Skin epidermis (tissue), 12 donors: ENCODE measurements at regions not wholly inside any gene's neighbourhood (a gene's known extent, or its start where the extent isn't known, plus 50 kb on each side); places are given as distances from the start of the nearest gene placed in this dataset.
A peak's percentile ranks its signal among the peaks of the same experiment; 100 is the strongest.

Experiments used
- H3K27ac ChIP-seq, 21 experiments: fragments of 200-600 bp; sonication (generic) in 11 of 21; one replicate each; pipeline ENCODE4 v1.5.0; 2020; ENCODE audit warnings: mild to moderate bottlenecking in 3 of 21, inconsistent platforms in 2 of 21, moderate library complexity in 2 of 21
- H3K4me3 ChIP-seq, 7 experiments: fragments of 200-600 bp; sonication (generic) in 2 of 7; one replicate each; pipeline ENCODE4 v1.5.0; 2020; ENCODE audit warnings: inconsistent platforms in 2 of 7, mild to moderate bottlenecking in 2 of 7, moderate library complexity in 1 of 7

DNA sequence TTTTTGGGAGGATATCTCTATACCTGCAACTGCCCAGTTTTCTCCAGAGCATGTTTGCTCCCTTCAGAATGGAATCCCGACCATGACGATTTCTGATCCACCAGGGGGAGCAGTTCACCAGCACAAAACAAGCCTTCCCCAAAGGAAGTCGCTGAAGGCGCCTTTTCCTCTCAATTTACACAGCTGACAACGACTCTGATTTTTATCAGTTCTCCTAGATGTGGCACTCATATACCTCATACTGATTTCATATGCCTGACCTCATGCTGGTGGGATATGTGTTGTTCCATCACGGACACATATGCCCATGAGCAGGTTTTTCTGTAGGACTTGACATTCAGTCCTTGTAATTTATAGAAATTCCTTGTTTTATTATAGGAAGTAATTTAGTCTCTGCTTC is 1028.2 kb downstream of the MCTP2 start:
- no peak overlapping the region for H3K4me3 ChIP-seq
- H3K27ac ChIP-seq: peak overlapping the region in 1 of 21 experiments; percentile 9

DNA sequence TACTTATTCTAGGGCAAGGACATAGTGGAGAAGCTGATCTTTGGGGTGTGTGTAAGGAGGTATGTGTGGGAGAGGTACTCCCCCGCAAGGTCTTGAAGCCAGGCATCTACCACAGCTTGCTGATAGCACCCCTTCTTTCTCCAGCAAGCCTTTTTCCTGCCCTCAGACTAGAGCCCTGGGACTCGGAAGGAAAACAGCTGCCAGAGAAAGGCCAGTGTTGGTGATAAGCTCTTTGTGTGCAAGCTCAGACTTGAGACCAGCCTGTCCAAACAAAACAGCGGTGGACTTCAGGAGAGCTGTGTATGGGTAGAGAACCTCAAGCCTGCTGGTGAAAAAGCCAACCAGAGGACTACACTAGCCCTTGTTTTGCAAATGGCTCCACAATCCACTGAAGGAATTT is 1028.6 kb downstream of the MCTP2 start:
- Histone ChIP-seq H3K4me3 (no peak overlapping the region), H3K27ac (peak overlapping the region in 1 of 21 experiments; percentile 9)

DNA sequence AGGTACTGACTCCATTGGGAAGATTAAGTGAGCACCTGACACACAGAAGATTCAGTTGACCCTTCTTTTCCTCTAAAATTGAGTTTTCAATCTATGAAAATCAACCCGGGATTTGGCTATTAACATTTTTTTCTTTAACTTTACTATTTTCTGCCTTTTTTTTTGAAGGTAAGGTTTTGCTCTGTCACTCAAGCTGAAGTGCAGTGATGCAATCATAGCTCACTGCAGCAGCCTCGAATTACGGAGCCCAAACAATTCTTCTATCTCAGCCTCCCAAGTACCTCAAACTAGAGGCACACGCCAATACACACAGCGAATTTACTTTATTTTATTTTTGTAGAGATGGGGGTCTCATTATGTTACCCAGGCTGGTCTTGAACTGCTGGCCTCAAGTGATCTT is 1029.5 kb downstream of the MCTP2 start:
- Histone ChIP-seq H3K4me3 (no peak overlapping the region), H3K27ac (no peak overlapping the region)

DNA sequence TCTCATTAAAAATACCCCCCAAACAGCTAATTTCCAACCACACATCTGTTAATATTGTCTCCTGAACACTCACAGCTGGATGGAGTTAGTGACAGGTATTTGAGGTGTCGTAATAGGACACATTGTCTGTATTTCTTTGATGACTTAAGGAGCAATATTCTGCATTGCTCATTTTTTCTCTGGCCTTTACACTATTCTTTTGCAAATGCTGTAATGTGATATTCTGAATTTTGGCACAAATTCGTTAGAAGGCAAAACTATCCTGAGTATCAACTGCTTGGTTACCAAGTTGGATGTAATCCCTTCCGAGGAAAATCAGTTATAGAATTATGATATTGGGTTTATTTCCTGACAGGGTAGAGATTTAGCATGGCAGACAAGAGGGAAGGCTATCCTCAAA is 1030.2 kb downstream of the MCTP2 start:
- peak overlapping the region in 1 of 21 experiments; percentile 22 for H3K27ac ChIP-seq
- no peak overlapping the region for H3K4me3 ChIP-seq

DNA sequence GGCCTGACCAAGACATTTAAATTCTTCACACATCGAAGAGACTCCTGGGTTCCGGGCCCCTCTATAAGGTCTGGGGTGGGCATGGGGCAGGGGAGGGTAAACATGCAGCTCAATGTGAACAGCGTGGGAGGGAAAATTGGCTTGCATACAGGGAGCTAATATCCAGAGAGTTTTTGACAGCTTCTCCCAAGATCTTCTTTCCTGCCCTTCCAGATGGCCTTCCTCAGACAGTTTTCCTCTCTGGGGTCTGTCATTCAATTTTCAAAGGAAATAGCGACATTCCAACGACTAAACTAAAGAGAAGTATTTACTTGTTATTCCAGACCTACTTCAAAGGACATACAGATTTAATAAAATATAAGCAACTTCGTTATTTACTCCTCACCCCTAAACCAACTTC is 1030.6 kb downstream of the MCTP2 start:
- no peak overlapping the region for H3K4me3 ChIP-seq
- H3K27ac ChIP-seq: peak overlapping the region in 2 of 21 experiments; percentile 8 to 22

DNA sequence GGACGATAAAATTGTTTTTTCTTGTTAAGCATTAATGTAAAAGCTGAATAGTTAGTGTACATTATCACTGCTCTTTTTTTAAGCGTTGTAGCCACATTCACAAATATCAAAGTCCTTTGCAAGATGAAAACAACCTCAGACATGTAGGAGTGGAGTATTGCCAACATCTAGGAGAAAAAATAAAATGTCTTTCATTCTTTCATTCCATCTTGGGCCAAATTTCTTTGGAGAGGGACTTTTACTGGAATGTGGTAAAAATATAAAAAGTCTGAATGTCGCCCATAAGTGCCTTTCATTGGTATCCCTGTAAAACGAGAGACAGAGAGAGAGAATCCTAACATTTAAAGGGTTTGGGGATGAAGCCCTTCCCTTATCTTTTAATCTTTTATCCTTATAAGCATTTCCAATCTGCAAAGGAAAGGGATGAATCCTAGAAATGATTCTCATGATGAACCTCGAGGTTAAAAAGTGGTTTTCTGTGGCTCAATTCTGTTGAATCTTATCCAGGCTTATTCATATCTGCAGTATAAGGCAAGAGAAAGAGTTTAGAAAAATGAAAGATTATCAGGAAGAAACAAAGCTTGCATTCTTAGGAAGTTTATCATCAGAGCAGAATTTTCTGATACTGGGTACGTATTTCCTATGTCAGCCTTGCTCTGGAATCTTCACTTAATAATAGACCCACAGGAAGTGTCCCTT is 1031.7 kb downstream of the MCTP2 start:
- peak overlapping the region in 3 of 21 experiments; percentile 8 to 24 (median 23) for H3K27ac ChIP-seq
- H3K4me3 ChIP-seq: no peak overlapping the region

DNA sequence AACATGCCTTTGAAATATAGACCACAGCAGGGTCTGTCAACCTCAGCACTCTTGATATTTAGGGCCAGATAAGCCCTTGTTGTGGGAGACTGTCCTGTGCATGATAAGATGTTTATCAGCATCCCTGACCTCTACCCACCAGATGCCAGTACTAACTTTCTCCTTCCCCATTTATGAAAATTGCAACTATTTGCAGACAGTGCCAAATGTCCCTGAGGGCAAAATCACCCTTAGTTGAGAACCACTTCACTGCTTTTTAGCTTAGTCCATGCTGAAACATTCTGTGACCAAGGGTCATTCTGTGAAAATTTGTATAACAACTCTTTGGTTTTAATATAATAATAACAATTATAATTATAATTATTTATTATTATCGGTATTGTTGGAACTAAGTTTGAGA is 1032.4 kb downstream of the MCTP2 start:
- peak overlapping the region in 1 of 21 experiments; percentile 24 for H3K27ac ChIP-seq
- no peak overlapping the region for H3K4me3 ChIP-seq

DNA sequence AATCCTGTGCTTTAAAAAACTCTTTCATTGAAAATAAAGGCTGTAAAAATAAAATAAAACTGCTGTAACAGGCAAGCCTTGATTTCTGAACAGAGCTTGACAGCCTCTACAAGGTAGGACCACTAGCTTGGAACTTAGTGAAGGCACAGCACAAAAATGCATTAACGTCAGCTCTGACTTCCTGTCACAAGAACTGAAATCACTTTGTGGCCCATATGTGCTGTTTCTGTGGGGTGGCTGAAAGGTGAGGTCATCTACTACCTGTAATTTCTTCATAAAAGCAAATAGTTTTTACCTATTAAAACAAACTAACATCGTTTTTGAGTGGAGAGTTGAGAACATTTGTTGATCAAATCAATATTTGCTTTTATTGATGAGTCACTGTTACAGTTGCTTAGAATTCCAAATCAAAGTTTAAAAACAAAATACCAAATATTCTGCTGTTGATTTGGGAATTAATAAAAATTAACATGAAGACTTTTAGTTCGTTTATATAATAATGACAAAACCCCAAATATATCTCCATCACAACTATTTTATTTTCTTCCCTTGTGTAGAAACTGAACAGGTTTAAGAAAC is 1034.1 kb downstream of the MCTP2 start:
- no peak overlapping the region for H3K4me3 ChIP-seq
- no peak overlapping the region for H3K27ac ChIP-seq

DNA sequence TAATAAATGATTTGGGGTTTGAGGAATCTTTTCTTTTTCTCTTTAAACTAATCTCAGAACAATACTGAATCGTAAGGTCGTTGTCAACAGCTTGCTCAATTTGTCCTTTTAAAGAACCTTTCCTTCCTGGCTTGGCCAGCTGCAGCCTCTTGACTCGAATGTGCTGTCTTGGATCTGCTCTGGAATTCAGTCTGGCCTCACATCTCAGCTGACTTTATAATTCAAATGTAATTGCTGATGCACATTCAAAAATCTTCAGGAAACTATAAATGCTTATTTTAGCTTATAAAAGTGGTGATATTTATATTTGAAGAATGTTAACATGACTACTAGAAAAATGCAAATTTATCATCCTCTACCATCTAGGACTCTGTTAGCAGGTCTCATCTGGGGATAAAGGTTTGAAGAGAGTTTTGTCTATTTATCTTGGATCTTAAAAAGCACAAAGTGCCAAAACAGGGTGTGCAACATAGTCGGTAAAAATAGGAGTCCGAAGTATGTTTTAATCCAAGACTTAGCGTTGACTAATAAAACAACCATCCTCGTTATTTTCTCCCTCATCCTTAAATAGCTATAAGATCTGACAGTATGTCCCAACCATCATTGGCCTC is 1035.2 kb downstream of the MCTP2 start:
- Histone ChIP-seq H3K27ac (peak overlapping the region in 3 of 21 experiments; percentile 1 to 36 (median 31)), H3K4me3 (no peak overlapping the region)

DNA sequence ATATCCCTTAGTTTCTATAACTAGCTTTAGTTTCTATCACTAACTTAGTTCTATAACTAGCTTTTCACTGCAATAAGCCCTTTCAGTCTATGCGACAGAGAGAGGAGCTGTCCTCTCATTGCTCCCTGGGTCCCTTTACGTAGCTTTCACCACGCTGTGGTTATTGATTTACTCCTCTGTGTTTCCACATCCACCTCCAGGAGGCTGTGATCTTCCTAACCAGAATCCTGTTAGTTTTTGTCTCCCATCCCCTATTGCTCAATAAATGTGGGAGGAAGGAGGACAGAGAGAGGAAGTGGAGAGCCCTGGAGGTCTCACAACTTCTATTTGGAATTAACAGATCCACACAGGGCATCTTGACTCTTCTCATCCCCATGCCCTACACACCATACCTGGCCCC is 1036.1 kb downstream of the MCTP2 start:
- Histone ChIP-seq H3K27ac (peak overlapping the region in 2 of 21 experiments; percentile 1 to 31), H3K4me3 (no peak overlapping the region)

DNA sequence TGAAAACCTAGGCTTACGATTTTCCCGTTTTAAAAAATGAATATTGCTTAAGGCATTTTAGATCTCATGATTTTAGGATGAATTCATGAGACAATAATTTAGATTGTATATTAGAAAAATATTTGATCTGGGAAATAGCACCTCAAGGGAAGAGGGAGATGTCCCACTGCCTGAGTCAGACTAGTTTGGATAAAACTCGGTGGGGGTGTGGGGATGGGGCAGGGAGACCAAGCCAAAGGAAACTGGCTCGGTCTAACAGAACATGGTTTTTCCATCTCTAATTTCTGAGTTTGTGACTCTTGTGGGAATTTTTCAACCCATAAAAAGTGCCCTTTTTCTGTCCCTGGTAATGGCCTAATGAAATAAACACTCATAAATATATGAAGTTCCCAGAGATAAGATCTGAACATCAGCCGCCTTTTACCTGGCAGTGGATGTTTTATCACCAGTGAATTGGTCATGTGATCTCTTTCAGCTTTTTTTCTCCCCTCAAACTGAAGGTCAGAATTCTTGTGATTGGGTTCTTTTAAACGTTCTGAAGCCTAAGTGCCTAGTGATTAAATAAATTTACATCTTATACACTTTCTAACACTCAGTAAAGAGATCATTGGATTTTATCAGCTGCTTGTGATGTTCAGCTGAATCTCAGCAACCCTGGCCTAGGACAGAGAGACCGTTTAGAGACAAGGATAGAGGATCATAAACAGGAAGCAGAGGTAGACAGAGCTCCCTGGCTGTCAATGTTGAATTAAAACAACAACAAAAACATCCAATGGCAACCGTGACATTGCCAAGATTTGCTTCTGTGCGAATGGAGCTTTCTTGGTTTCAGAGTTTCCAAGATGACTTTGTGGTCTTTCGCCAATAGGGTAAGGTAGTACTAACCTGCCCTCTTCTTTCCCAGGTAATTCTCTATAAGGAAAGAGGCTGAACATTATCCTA is 1038.2 kb downstream of the MCTP2 start:
- H3K27ac ChIP-seq: peak overlapping the region in 3 of 21 experiments; percentile 13 to 60 (median 34)
- no peak overlapping the region for H3K4me3 ChIP-seq

DNA sequence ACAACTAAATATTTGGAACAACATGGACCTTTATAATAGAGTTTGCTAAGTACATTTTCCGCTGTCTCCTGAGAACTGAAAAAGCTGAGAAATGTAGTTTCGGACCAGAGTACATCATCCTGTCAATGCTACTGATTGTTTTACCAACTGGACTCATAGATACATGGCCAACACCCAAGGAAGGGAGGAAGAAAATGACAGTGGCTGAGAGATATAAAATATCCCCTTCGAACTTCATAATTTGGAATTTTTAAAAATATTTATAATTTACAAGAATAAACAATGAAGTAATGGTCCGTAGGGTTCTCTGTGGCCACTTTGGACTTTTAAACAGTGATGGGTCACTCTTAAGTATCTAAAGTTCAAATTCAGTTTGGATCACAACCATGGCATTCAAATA is 1042.7 kb downstream of the MCTP2 start:
- no peak overlapping the region for H3K27ac ChIP-seq
- no peak overlapping the region for H3K4me3 ChIP-seq

DNA sequence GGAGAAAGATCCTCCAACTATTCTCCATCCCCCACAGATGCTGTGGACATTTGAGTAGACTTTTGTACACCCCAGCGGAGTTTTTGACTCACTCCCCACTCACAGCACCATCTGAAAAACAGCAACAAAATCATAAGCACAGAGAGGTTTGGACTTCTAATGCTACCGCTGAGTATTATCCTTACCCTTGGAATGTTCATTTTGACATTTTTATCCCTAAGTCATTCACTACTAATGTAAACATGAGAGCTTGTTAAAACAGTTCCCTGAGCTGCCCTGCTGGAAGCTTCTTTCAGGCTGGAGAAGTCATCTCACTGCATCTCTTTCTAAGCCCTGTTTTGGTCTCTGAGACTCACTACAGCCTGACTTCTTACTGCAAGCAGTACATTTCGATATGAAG is 1045.9 kb downstream of the MCTP2 start:
- peak overlapping the region in 1 of 21 experiments; percentile 10 for H3K27ac ChIP-seq
- no peak overlapping the region for H3K4me3 ChIP-seq

DNA sequence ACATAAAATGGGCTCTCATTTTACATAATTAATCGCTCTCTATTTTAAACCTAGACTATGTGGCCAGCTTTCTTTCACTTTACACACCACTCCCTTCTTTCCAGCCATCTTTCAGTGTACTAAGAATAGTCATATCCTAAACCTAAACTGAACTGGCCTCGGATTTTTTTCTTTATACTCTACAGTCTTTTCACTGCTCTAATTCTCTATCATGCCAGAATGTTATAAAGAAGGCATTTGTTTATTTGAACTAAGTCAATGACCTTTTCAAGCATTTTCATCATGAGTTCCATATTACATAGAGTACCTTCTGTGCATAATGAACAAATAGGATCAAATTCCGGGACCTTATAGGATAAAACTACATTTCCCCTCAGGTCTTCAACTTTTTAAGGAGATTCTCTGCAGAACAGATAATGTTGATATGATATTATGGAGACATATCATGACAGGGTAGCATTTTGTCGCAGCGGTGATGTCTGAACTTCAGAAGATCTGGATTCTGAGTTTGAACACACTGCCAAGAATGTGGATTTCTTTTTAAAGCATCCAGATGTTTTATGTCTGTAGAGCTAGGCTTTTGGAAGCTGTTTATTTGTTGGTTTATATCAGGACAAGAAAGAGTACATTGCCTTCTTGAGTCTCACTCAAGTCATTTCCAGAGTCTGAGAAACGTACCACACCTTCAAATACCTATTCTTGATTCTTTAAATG is 1047.3 kb downstream of the MCTP2 start:
- Histone ChIP-seq H3K4me3 (no peak overlapping the region), H3K27ac (peak overlapping the region in 2 of 21 experiments; percentile 10 to 20)

DNA sequence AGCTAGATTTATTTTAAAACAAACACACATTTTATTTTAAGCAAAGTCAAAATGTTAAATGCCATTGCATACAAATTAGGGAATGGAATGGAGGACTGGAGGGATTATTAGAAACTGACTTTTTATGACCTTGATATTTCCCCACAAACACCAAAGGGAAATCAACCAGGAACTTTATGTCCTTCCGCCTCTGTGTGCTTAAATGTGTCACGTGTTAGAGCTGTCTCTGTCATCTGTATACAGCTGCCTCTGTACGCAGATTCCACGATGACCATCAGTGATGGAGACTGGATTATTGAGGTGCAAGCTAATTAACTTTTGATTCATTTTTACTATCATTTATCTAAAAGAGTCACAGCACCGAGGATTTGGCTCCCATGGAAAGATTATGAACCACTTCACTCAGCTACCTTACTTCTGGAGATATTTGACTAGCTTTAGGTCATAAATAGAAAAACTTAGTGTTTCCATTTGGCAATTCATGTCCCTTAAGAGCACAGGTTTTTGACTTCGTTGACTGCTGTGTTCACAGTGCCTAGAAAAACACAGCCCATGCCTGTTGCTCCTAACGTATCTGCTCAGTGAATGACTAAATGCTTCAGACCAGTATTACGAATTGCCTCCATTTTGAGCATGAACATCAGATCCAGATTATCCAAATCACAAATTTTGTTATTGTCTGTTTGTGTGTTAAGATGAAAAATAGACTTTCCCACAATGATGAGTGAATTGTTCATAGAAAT is 1048.1 kb downstream of the MCTP2 start:
- H3K4me3 ChIP-seq: no peak overlapping the region
- peak overlapping the region in 1 of 21 experiments; percentile 10 for H3K27ac ChIP-seq

DNA sequence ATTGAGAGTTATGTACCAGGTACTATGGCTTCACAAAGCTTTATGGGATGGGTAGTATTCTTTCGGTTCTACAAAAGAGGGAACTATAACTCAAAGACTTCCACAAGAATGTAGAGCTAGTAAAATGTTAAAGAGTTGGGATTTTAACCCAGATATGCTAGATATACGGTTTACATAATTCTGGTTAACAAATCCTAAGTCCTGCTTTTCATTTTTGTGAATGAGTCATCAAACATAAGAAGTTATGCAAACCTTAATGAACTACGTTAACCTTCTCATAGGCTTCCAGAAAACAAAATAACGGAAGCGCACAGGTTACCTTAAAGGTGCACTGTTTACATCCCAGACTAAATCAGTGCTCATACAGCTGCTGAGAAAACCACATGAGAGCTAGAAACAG is 1049.3 kb downstream of the MCTP2 start:
- no peak overlapping the region for H3K27ac ChIP-seq
- no peak overlapping the region for H3K4me3 ChIP-seq

DNA sequence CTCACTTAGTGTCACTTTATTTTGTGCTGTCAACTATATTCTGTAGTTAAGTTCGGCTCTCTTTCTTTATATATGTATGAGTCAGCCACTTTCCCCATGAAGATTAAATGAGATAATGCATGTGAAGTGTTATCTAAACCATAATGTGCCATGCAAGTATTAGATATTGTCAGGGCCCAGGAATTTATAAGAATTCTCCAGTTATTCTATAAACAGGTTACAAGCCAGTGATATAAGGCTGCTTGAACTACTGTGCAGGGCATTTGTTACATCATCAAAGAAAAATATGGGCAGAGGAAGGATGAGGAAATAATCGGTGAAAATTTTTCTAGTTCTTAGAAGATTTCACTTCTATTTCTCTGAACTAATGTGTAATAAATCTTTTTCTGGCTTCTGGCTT is 1049.0 kb upstream of the NR2F2 start:
- Histone ChIP-seq H3K27ac (no peak overlapping the region), H3K4me3 (no peak overlapping the region)

DNA sequence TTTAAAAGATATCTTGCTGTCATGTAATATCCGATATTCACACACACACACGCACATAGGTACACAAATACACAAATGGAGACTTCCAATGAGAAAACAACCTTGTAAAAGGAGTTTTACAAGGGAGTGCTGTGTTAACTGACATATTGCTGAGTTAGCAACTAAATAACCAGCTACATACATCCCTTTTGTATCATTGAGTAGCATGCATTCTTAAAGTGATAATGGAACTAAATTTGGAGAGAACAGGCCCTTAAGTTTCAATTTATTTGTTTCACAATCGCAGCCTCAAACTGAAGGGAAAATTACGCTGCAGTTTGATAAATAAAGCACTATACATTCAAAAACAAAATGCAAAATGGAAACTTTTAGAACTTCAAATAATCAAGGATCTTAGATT is 1046.0 kb upstream of the NR2F2 start:
- Histone ChIP-seq H3K4me3 (no peak overlapping the region), H3K27ac (no peak overlapping the region)

DNA sequence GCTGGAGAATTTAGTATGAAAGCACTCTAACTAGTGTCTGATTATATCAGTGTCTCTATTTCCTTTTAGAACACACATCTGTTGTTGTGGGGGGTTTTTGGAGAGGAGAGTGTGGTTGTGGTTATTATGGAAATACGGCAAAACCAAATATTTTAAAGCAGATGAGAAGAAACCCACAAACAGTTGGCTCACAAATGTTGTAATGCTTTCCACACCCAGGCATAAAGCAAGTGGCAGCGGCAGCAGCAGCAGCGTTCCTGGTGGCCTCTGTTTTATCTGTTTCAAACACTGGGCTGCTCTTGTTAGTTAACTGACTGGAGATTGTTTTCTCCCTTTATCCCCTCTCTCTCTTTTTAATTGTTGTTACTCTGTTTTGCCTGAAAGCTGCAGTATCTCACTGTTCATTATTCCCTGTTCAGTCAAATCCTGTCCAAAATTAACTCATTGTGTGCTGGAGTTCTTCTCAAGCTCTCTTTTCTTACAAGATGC is 1045.5 kb upstream of the NR2F2 start:
- H3K4me3 ChIP-seq: no peak overlapping the region
- no peak overlapping the region for H3K27ac ChIP-seq
